Epidermal melanocyte (primary cell): ENCODE measurements at regions not wholly inside any gene's neighbourhood (a gene's known extent, or its start where the extent isn't known, plus 50 kb on each side); places are given as distances from the start of the nearest gene placed in this dataset.
A peak's percentile ranks its signal among the peaks of the same experiment; 100 is the strongest.

Experiments
- DNase-seq: peaks from one replicate; pipeline ENCODE4 v3.0.0; 2011; ENCODE audit warnings: low spot score; ENCODE audit not compliant: insufficient read length

DNA sequence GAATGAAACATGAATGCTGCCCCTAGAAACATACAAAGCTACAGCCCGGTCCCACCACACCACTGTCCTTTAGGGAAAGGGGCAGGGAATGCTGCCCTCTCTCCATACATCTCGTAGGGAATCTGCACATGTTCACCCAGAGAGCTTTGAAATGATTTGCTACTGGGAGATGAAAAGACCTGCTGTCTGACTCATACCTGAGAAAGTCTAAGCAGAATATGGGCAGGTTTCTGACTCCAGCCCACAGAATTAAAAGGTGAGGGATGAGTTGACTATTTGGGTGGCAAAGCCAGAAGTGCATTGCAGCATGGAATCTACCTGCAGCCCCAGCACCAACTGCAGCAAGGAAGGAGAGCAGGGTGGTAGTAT, 297.9 kb downstream of the TLE1 start:
- no peak for DNase-seq

DNA sequence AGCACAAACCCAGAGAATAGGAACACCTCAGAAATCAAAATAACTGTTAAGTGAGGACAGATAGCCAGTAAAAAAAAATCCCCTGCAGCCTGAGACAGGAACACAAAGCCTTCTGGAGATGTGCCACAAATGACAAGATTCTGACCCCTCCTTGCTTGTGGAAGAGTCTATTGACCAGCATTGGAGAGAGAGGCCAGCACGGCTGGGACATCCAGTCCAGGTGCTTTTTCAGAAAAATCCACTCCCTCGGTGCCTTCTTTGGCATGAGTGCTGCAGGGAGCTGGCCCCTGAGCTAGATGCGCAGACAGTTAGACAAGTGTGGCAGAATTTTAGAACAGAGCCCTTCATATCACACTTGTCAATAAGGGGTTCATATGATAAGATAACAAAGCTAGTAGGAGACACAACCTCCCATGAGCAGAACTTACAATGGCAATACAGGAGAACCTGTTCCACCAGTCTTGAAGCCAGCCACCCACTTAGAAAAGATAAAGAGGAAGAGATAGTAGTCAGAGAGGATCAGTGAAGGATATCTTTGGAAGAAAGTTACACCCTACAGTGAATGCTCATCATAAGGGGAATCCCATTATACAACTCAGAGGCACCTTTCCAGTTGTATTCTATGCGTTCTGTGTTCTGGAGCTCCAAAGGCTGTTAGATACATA, 298.4 kb downstream of the TLE1 start:
- no peak for DNase-seq

DNA sequence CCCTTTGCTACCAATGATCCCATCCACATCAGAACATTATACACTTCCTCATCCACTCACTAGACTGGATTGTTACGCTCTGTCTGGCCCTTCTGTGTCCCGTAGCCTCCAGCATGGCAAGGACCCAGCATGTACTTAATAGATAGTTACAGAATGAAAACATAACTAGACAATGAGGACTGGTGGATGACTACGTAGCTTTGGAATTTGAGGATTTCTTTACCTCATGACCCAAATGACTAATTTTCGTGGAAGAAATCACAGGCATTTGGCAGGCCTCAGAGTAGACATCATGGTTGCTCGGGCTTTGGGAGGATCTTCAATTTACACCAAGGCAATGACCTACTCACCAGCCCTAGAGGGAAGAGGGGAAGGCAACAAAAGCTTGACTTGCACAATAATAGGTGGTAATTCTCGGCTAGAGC, 299.8 kb downstream of the TLE1 start:
- peak; percentile 57 for DNase-seq

DNA sequence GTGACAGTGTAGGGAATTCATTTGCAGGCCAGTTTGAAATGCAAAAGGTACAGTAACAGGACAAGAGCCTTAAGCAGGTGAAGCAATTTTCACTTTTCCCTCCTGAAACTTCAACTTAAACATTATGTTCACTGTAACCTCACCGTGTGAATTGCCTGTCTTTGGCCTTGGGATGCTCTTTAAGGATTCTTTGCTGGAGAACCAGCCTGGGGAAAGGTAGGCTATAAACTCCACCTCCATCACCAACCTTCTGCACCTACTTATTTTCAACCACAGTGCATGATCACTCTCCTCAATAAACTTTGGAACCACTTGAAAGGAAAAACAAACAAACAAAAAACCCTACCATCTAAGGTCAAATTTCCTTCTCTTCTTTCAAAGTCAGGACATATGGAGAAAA, 300.5 kb downstream of the TLE1 start:
- no peak for DNase-seq

DNA sequence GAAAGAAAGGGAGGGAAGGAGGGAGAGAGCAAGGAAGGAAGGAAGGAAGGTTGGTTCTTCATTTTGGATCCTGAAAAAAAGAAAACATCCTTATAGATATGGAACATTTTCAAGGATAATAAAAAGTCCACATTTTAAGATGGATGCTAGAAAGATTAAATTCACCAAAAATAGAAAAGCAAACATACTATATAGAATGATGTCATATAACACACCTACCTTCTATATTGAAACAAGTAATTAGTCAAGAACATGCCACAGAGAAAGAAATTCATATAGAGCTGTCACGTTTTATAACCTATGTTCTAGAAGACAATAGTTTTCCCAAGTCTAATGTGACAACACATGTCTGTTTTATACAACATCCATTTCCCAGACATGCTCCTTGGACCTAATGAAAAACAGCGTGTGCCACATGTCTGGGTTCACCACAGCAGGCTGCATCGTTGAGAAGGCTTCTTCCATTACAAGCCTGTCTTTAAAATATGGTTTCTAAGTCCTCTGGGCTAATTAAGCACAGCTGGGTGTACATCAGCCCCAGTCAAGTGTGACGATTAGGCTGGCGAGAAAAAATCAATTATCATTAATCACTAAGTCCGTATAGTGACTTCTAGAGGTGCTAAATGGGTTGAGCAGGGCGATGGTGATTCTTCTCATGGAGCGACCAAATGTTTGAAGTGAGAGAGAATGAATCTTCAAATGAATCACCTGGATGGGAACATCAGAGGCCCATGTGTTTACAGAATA, 301.8 kb downstream of the TLE1 start:
- no peak for DNase-seq

DNA sequence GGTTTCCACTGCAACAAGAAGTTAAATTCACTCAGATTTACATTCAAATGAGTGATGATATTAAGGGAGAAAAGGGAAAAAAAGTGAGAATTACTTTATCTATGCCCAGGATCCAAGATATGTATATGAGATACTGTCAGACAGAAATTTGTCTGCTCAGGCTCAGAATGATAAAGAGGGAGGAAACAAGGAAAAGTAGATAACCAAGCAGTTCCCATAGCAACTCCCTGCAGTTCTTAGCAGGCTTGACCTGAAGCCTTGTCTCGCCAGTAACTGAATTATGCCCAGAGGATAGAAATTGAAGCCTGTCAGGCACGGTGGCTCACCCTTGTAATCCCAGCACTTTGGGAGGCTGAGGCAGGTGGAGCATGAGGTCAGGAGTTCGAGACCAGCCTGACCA, 304.4 kb downstream of the TLE1 start:
- no peak for DNase-seq

DNA sequence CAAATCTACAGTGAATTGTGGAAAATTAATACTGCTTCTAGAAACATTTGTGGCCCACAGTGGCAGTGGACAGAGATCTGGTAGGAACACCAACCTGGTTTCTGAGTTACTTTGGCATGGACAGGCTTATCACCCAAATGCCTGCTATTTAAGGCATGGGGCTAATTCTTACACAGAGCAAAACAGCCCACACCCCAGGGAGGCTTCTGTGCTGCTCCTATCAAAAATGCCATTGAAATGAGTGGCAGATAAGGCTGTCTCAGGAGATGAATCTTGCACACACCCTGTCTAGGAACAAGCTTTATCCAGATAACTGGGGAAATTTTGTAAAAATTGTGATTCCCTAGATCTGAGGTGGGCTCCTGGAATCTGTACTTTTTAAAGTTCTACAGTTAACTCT, 307.1 kb downstream of the TLE1 start:
- no peak for DNase-seq

DNA sequence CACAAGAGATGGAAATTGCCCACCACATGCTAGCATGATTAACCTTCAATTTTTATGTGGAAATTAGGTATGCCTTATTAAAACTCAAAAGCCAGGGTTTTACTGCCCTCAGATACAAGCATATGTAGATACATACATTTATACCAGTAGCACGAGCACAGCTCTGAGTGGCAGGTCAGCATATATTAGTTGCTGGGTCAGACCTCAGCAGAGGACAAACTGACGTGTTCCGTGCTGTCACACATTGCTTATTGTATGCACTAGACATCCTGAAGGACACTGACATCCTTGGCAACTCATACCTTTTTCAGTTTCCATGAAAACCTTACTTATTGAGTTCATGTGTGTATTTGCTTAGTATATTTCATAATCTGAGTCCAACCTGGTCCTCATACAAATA, 307.7 kb downstream of the TLE1 start:
- DNase-seq = no peak

DNA sequence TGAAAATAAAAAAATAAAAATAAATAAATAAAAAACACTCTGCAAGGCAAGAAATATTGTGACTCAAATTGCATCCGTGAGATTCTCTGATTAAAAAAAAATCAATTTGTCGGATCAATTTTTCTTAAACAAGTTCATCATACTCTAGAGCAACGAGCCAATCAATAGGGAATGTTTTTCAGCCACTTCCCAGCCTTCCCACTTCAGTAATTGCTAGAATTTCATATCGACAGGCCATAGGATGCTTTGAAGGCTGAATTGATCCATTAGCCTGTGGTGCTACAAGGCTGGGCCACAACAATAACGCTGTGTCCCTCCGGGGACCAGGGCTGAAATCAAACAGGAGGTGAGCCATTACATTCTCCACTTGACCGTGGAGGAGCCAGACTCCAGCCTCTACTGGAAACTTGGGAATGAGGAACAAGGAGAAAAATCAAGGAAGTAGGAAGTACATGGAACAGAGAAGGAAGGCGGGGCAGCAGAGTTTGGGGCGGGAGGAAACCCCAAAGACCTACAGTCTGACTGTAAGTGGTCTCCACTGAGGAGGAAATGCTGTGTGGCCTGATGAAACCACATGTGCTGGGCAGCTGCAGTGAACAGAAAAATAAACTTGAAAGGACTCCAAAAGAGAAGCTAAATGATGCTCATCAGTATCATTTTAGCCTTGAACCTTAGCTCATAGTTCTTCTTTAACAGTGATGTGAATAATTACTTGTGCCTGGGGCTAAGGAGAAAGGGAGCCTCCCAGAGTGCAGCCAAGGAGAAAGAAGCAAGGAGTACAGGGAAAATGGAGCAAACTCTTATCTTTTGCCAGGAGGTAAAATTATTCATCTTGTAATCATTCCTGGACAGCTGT, 308.6 kb downstream of the TLE1 start:
- no peak for DNase-seq

DNA sequence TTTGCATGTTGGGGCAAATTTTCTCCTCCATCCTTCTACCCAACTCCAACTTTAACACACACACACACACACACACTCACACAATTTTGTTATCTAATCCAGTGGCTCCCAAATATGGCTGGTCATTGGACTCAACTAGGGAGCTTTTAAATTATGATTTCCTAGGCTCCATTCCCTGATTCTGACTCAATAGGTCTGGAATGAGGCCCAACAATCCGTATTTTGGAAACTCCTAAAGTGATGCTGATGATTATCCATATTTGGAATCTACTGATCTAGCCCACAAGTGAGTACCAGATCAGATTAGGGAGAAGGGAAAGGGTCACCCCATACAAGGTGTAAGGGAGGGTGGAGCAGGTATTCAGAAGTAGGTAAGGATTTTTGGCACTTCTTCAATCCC, 309.7 kb downstream of the TLE1 start:
- DNase-seq = no peak

DNA sequence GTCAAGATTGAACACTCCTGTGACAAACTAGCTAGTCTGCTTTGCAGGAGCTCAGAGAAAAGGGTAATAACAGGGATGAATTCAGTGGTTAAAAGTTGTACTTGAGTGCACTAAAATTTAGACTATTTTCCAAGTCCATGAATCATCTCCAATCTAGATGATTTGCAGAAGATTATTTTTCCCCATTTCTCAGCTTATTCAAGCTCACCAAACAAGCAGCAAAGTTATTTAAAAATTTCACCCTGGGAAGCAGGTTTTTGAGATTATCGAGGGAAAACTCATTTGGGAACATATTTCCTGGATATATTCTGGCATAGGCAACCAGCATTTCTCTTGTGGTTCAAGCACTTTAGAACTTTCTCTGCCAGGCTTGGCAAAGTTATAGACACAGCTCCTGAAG, 311.4 kb downstream of the TLE1 start:
- no peak for DNase-seq

DNA sequence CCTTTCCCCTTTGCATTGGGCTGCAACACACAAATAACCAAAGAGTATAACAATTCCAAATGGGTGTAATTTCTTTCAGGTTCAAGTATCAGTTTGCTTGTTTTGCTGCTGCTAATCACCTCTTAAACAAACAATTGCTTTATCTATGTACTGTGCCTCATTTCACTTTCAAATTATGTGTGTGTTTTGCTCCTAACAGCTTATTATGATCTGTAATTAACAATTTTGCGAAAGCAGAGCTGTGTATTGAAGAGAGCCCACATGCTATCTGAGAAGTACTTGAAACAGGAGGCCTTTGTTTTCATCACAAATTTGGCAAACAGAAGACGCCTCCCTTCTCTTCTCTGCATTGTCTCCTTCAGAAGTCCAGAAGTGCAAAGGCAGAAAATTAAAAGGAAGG, 312.0 kb downstream of the TLE1 start:
- DNase-seq = no peak

DNA sequence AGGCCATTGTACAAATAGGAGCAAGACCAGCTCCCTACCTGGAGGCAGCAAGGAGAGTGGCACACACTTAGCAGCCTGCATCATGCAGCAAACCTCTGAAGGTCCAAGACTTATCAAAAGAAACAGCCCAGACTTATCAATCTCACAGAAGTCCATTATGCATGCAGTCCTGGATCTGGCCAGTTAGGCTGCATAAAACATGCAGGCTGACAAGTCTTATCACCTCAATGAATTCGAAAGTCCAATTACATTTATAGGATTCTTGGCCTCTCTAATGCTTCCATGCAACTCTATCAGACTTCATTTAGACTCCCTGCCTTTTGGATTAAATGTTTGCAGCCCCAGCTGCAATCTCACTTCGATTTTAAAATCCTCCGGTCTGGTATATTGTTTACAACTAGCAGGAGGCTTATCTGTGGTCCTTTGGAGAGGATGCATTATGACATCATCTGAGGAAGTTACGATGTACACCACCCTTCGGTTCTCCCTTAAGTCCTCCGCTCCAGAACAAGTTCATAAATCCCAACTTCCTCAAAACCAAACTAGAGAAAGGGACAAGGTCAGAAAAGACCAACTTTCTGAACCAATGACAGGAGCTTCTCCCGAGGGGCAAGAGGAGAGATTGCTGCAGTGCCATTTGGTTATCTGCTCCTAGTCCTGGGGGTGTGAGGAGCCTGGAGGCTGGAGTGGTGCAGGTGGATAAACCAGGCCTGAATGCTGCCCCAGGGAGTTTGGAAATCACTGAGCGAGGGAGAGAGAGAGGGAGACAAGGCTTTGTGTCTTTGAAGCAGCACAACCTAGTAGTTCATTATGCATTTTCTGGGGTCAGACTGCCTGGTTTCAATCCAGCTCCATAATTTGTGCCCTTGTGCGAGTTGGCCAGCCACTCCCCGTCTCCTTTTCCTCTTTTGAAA, 313.9 kb downstream of the TLE1 start:
- DNase-seq = no peak

DNA sequence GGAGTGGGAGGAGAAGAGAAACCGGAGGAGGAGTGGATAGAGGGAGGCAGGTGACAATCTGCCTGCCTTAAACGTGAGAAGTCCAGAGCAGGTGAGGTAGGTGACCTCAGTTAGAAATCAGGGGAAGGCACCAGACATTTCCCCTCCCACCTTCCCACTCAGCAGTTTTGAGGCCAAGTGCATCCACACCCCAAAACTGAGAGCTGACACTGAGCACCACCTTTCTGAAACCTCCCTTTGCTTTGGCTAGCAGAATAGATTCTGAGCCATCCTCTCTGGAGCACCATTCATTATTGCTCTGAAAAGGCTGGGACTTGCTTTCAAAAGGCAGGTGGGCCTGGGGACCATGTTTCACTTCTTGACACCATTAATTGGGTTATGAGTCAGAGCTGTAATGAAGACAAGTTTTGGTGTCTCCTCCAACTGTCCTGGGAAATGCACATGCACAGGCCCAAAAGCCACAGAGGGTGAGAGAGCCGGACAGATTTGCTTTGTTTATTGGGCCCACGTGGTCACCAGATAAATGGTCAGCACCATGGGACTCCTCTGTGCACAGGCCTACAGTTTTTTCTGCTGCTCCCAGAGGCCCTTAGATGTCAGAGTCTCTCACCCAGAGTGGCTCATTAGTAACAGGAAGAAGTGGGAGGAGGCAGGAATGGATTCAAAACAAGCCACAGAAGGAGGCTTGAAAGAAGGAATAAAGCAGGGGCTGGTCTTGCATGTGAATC, 314.7 kb downstream of the TLE1 start:
- no peak for DNase-seq

DNA sequence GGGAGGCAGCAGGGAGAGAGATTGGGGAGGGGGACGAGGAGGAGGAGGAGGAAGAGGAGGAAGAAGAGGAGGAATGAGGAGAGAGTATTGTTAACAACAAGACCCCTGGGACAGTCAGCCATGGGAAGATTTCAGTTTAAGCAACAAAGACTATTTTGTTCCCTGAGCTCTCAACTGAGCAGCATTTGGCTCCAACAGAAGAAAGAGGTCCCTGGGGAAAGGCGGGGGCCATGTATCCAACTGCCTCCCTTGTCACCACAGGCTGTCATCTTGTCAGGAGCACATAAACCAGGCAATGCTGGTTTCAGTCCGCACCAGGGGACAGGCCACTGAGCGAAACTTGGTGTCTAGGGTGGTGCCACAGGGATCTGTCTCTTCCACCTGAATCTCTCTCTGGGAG, 316.1 kb downstream of the TLE1 start:
- DNase-seq = no peak

DNA sequence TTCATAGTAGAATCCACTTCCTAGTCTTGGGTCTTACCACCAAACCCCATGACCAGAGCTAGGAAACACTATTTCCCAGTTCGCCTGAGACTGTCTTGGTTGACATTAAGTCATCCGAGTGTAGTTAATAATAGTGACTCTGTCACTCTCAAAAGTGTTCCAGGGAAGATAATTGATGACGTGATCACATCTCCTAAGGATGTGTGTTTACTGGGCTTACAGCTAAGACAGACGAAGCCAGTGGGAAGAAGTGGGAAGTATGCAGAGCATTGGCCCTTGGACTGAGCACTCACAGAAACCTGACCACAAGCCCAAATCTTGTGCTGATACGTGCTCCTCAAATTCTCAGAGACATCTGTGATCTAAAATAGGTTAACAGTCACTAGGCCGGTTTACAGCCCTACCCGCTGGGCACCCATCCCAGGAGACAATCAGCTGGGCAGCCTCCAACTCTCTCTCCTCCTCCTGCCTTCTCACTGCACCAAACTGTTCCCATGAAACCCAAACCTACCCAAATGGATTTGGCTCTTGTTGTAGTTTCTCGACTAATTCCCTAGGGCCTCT, 316.6 kb downstream of the TLE1 start:
- DNase-seq = no peak

DNA sequence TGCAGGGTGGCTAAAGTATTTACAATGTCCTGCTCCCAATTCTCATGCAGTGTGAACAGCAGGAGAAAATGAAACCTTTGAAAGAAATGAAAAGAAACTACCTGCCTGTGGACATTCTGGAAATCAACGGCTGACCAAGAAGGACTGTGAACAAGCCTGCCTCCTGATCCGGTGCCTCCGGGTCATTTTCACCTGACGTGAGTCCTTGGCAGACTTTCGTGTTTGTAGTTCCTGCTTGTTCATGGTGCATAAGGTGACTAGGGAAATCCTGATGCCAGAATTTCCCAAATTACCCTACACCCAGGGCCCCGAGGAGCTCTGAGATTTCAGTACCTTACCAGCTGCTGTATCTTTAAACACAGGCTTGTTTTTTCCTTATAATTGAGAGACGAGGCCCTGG, 317.5 kb downstream of the TLE1 start:
- DNase-seq = no peak

DNA sequence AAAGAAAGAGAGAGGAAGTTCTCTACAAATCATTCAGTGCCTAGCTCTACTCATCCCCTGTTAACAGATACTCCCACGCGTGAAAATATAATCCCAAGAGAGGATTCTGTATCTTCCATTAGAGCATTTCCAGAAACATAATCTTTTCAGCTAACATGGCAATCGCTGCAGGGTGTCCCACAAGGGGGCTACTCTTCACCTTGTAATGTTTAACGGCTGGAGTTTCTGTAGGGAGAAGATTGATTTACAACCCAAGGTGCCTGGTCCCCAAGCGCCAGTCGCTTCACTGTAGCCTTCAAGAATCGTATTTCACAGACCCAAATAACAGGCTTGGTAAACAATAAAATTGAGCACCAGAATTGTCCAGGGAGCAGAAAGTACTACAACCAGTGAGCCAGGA, 318.7 kb downstream of the TLE1 start:
- DNase-seq = no peak

DNA sequence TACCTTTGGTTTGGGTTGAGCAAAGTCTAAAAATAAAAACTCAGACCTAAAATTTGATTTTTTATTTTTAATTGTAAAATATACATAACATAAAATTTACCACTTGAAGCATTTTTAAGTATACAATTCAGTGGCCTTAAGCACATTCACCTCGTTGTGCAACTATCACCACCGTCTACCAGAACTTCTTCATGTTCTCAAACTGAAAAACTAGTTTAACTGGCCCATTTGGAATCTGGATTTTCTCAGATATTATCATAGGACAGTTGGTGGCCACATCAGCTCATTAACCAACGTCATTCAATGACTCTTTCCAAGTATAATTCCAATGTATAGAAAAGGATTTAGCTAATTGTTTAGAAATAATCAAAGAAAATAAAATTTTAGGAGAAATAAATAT, 319.3 kb downstream of the TLE1 start:
- no peak for DNase-seq

DNA sequence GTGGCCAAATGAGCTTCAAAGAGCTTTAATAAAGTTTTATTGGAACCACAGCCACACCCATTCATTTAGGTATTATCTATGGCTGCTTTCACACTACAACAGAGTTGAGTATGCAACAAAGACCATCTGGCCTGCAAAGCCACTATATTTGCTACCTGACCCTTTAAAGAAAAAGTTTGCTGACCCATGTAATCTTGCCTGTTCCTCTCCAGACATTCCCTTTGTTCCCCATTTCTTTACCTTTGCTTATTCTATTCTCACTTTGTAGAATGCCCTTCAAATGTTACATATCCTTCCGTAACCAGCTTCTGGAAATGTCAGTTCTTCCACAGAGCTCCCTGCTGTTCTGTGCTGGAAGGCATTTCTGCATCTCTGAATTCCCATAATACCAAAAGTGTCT, 320.2 kb downstream of the TLE1 start:
- DNase-seq = no peak
